ENCODE measurements at regions not wholly inside any gene's neighbourhood (a gene's known extent, or its start where the extent isn't known, plus 50 kb on each side); places are given as distances from the start of the nearest gene placed in this dataset.

- no peak for TF ChIP-seq SREBF2 (IDR thresholded peaks at IDR 0.05)
- TF ChIP-seq SMC3 (IDR thresholded peaks at IDR 0.05), result no peak
- ChIA-PET CTCF (interaction anchor here (0.7 kb wide), 1 partner anchor 10 kb away, joined by 3 read pairs; no protein-coding TSS in a partner anchor), POLR2A (no interaction called here)
- Histone ChIP-seq H3K4me1 (no peaks in the 10 kb centered on the region; the same call in 2 of the 3 replicates), H3K4me2 (no peak overlapping the region), H3K9me3 (no peaks in the 10 kb centered on the region), H3K27ac (no peak overlapping the region), H3K4me3 (no peak overlapping the region)
- FAIRE-seq (no peak), ATAC-seq (no peak), DNase-seq (ENCODE audit: low read depth in 1 of 2, low spot score in 1 of 2) (no peak)
- 75% methylated on average over 4 of the region's 4 CpGs for WGBS (ENCODE audit: missing lambda C conversion rate)
Measured at GRCh38 chr12:92292016-92292415, 146.4 kb upstream of the BTG1 start.

- TF ChIP-seq JUNB (IDR thresholded peaks at IDR 0.05) (no peak), HOXB13 (CRISPR knock-in tag; IDR thresholded peaks at IDR 0.05; ENCODE audit: low read depth) (no peak), HEYL (CRISPR knock-in tag; IDR thresholded peaks at IDR 0.05) (no peak), HOXB5 (CRISPR knock-in tag; IDR thresholded peaks at IDR 0.05) (no peak), NPAS2 (CRISPR knock-in tag; IDR thresholded peaks at IDR 0.05; ENCODE audit: borderline replicate concordance) (no peak), MAFK (IDR thresholded peaks at IDR 0.05; ENCODE audit: partially characterized antibody) (no peak), CEBPB (IDR thresholded peaks at IDR 0.05) (no peak), RNF2 (IDR thresholded peaks at IDR 0.05; ENCODE audit: borderline replicate concordance, low read depth) (no peak), RCOR1 (IDR thresholded peaks at IDR 0.05; ENCODE audit: low read depth, low read length) (no peak), RAD21 (conservative IDR thresholded peaks at IDR 0.05 in 1 of 2, IDR thresholded peaks at IDR 0.05 in 1 of 2) (no peak), CHD4 (IDR thresholded peaks at IDR 0.05; ENCODE audit: borderline replicate concordance) (no peak), FOSB (CRISPR knock-in tag; IDR thresholded peaks at IDR 0.05) (no peak), TFCP2L1 (CRISPR knock-in tag; IDR thresholded peaks at IDR 0.05) (no peak), TP53 (CRISPR knock-in tag; IDR thresholded peaks at IDR 0.05) (no peak), BHLHE40 (IDR thresholded peaks at IDR 0.05; ENCODE audit: low read depth, low read length) (no peak)
- Histone ChIP-seq H3K9me3 (no peaks in the 10 kb centered on the region), H3K4me2 (no peak overlapping the region), H3K27ac (no peak overlapping the region), H3K4me1 (no peaks in the 10 kb centered on the region; the same call in 2 of the 3 replicates), H3K4me3 (no peak overlapping the region)
- CTCF ChIA-PET, result interaction anchor here (0.9 kb wide), 1 partner anchor 40 kb away, joined by 4 read pairs; no protein-coding TSS in a partner anchor
- POLR2A ChIA-PET, result no interaction called here
- ATAC-seq (no peak), FAIRE-seq (no peak), DNase-seq (ENCODE audit: low read depth in 1 of 2, low spot score in 1 of 2) (no peak)
- 64% methylated on average over 1 of the region's 1 CpG for WGBS (ENCODE audit: missing lambda C conversion rate)
Measured at GRCh38 chr12:92290886-92291285, 145.2 kb upstream of the BTG1 start.

- FAIRE-seq (no peak), ATAC-seq (peak; percentile 65 to 73)
- POLR2A ChIA-PET, result no interaction called here
Measured at GRCh38 chr12:92290350-92290695, 144.7 kb upstream of the BTG1 start.

More at GRCh38 chr12:92290350-92290695, 144.7 kb upstream of the BTG1 start:
- WGBS (ENCODE audit: missing lambda C conversion rate), result 64% methylated on average over 1 of the region's 1 CpG
- TF ChIP-seq KDM1A (IDR thresholded peaks at IDR 0.05; ENCODE audit: low read depth) (no peak), BHLHE40 (IDR thresholded peaks at IDR 0.05; ENCODE audit: low read depth, low read length) (no peak), HOXB13 (CRISPR knock-in tag; IDR thresholded peaks at IDR 0.05; ENCODE audit: low read depth) (no peak), ZFP36 (IDR thresholded peaks at IDR 0.05; ENCODE audit: borderline replicate concordance, partially characterized antibody) (no peak), ESRRA (IDR thresholded peaks at IDR 0.05; ENCODE audit: borderline replicate concordance, low read length) (no peak), ZSCAN20 (CRISPR knock-in tag; IDR thresholded peaks at IDR 0.05) (no peak), NPAS2 (CRISPR knock-in tag; IDR thresholded peaks at IDR 0.05; ENCODE audit: borderline replicate concordance) (no peak), HOXA7 (CRISPR knock-in tag; IDR thresholded peaks at IDR 0.05) (no peak), FOXS1 (CRISPR knock-in tag; IDR thresholded peaks at IDR 0.05) (no peak), FOSB (CRISPR knock-in tag; IDR thresholded peaks at IDR 0.05) (no peak), SMC3 (IDR thresholded peaks at IDR 0.05) (no peak), CTCF (IDR thresholded peaks at IDR 0.05) (no peak), MAFK (IDR thresholded peaks at IDR 0.05; ENCODE audit: partially characterized antibody) (no peak), MAZ (IDR thresholded peaks at IDR 0.05; ENCODE audit: borderline replicate concordance, low read depth, low read length) (no peak), CHD4 (IDR thresholded peaks at IDR 0.05; ENCODE audit: borderline replicate concordance) (no peak), RARB (CRISPR knock-in tag; IDR thresholded peaks at IDR 0.05) (no peak), KDM5A (IDR thresholded peaks at IDR 0.05) (no peak), CEBPB (IDR thresholded peaks at IDR 0.05) (no peak), MAX (IDR thresholded peaks at IDR 0.05) (no peak)
- Histone ChIP-seq H3K27ac (no peak overlapping the region), H3K4me3 (no peak overlapping the region), H3K9me3 (no peaks in the 10 kb centered on the region), H3K4me2 (peak overlapping the region; percentile 8; the same call in 2 of the 3 replicates), H3K4me1 (no peaks in the 10 kb centered on the region; the same call in 2 of the 3 replicates)
- DNase-seq (ENCODE audit: low read depth in 1 of 2, low spot score in 1 of 2), result peak in 1 of 2 experiments; percentile 5
- CTCF ChIA-PET, result interaction anchor here (0.9 kb wide), 1 partner anchor 40 kb away, joined by 4 read pairs; no protein-coding TSS in a partner anchor

Data from A549 (cell line).